Large intestine (tissue), 3 donors: ENCODE measurements at regions not wholly inside any gene's neighbourhood (a gene's known extent, or its start where the extent isn't known, plus 50 kb on each side); places are given as distances from the start of the nearest gene placed in this dataset.

Experiments used
- DNase-seq, 2 donors: peaks; one replicate each; pipeline versions ENCODE4 v3.0.0 to v3.0.0-alpha.2; 2013
- H3K27ac ChIP-seq: one replicate; pipeline ENCODE4 v1.5.1; 2013; ENCODE audit warnings: low read length
- H3K27me3 ChIP-seq: 2 replicates; pipeline ENCODE4 v1.6.1; 2013; ENCODE audit warnings: low read length; ENCODE audit not compliant: control insufficient read depth, insufficient read depth
- H3K36me3 ChIP-seq: 2 replicates; pipeline ENCODE4 v1.6.1; 2013; ENCODE audit warnings: low read length; ENCODE audit not compliant: control insufficient read depth, insufficient read depth
- H3K4me1 ChIP-seq: one replicate; pipeline ENCODE4 v1.6.1; 2013; ENCODE audit warnings: low read length; ENCODE audit not compliant: control insufficient read depth, insufficient read depth
- H3K4me3 ChIP-seq: one replicate; pipeline ENCODE4 v1.5.1; 2013; ENCODE audit warnings: low read length
- H3K9me3 ChIP-seq: one replicate; pipeline ENCODE4 v1.6.1; 2013; ENCODE audit warnings: mild to moderate bottlenecking, low read depth, low read length, moderate library complexity; ENCODE audit not compliant: control insufficient read depth
- WGBS: methylation state at CpG from one replicate; pipeline ENCODE4 v1.1.5; 2013; ENCODE audit warnings: low lambda C conversion rate; ENCODE audit not compliant: insufficient coverage; 5-methylcytosine and 5-hydroxymethylcytosine counted together

- peak; percentile 70 to 74 for DNase-seq
- no peaks in the 10 kb centered on the region for H3K27me3 ChIP-seq
- H3K4me1 ChIP-seq: peaks cover 15% of the 10 kb centered on the region
- H3K4me3 ChIP-seq: no peak overlapping the region
- H3K36me3 ChIP-seq: no peaks in the 10 kb centered on the region
- no peak overlapping the region for H3K27ac ChIP-seq
- no peaks in the 10 kb centered on the region for H3K9me3 ChIP-seq
- WGBS: 50% methylated on average over 2 of the region's 5 CpGs
These were observed 165.2 kb upstream of the UMPS start for GRCh38 chr3:124565013-124565412.

GRCh38 chr3:124565551-124565950 is 164.7 kb upstream of the UMPS start:
- Histone ChIP-seq H3K4me3 (no peak overlapping the region), H3K27me3 (no peaks in the 10 kb centered on the region), H3K9me3 (no peaks in the 10 kb centered on the region), H3K27ac (no peak overlapping the region), H3K4me1 (peaks cover 14% of the 10 kb centered on the region), H3K36me3 (no peaks in the 10 kb centered on the region)
- WGBS: 100% methylated on average over 1 of the region's 6 CpGs
- DNase-seq: no peak

GRCh38 chr3:124566701-124567100 is 163.6 kb upstream of the UMPS start:
- Histone ChIP-seq H3K4me3 (no peak overlapping the region), H3K4me1 (peaks cover 14% of the 10 kb centered on the region), H3K27me3 (no peaks in the 10 kb centered on the region), H3K36me3 (no peaks in the 10 kb centered on the region), H3K9me3 (no peaks in the 10 kb centered on the region), H3K27ac (no peak overlapping the region)
- DNase-seq: no peak
- no CpG with 5 or more reads among the region's 2 CpGs for WGBS

GRCh38 chr3:124567179-124567578 is 163.1 kb upstream of the UMPS start:
- no peaks in the 10 kb centered on the region for H3K27me3 ChIP-seq
- no peaks in the 10 kb centered on the region for H3K36me3 ChIP-seq
- H3K4me1 ChIP-seq: peaks cover 14% of the 10 kb centered on the region
- DNase-seq: no peak
- H3K27ac ChIP-seq: no peak overlapping the region
- no CpG with 5 or more reads among the region's 1 CpG for WGBS
- no peaks in the 10 kb centered on the region for H3K9me3 ChIP-seq
- H3K4me3 ChIP-seq: no peak overlapping the region

- no peak overlapping the region for H3K27ac ChIP-seq
- H3K36me3 ChIP-seq: no peaks in the 10 kb centered on the region
- WGBS: no CpG with 5 or more reads among the region's 1 CpG
- no peaks in the 10 kb centered on the region for H3K9me3 ChIP-seq
- no peaks in the 10 kb centered on the region for H3K27me3 ChIP-seq
- H3K4me3 ChIP-seq: no peak overlapping the region
- H3K4me1 ChIP-seq: peaks cover 3% of the 10 kb centered on the region
- DNase-seq: no peak
These were observed 160.5 kb upstream of the UMPS start for GRCh38 chr3:124569761-124570160.

GRCh38 chr3:124570232-124570631 is 160.0 kb upstream of the UMPS start:
- no peak overlapping the region for H3K27ac ChIP-seq
- no peak for DNase-seq
- H3K9me3 ChIP-seq: no peaks in the 10 kb centered on the region
- no peaks in the 10 kb centered on the region for H3K27me3 ChIP-seq
- no peaks in the 10 kb centered on the region for H3K36me3 ChIP-seq
- no CpG with 5 or more reads among the region's 2 CpGs for WGBS
- peaks cover 2% of the 10 kb centered on the region for H3K4me1 ChIP-seq
- H3K4me3 ChIP-seq: no peak overlapping the region

- no peak overlapping the region for H3K27ac ChIP-seq
- no peaks in the 10 kb centered on the region for H3K9me3 ChIP-seq
- 100% methylated on average over 3 of the region's 8 CpGs for WGBS
- no peaks in the 10 kb centered on the region for H3K36me3 ChIP-seq
- H3K27me3 ChIP-seq: no peaks in the 10 kb centered on the region
- no peak overlapping the region for H3K4me3 ChIP-seq
- H3K4me1 ChIP-seq: peaks cover 2% of the 10 kb centered on the region
- DNase-seq: no peak
These were observed 157.3 kb upstream of the UMPS start for GRCh38 chr3:124572851-124573405.

- Histone ChIP-seq H3K9me3 (no peaks in the 10 kb centered on the region), H3K27ac (no peak overlapping the region), H3K27me3 (no peaks in the 10 kb centered on the region), H3K36me3 (no peaks in the 10 kb centered on the region), H3K4me3 (no peak overlapping the region), H3K4me1 (peaks cover 2% of the 10 kb centered on the region)
- DNase-seq: no peak
- WGBS: no CpG with 5 or more reads among the region's 2 CpGs
These were observed 156.2 kb upstream of the UMPS start for GRCh38 chr3:124574012-124574411.

GRCh38 chr3:124576565-124577493 is 153.4 kb upstream of the UMPS start:
- peaks cover 2% of the 10 kb centered on the region for H3K4me1 ChIP-seq
- no peaks in the 10 kb centered on the region for H3K36me3 ChIP-seq
- no peak overlapping the region for H3K27ac ChIP-seq
- no peaks in the 10 kb centered on the region for H3K9me3 ChIP-seq
- no peaks in the 10 kb centered on the region for H3K27me3 ChIP-seq
- no peak overlapping the region for H3K4me3 ChIP-seq
- WGBS: no CpG with 5 or more reads among the region's 5 CpGs
- DNase-seq: no peak

GRCh38 chr3:124577494-124578167 is 152.6 kb upstream of the UMPS start:
- no peak for DNase-seq
- no CpG with 5 or more reads among the region's 1 CpG for WGBS
- Histone ChIP-seq H3K9me3 (no peaks in the 10 kb centered on the region), H3K27me3 (no peaks in the 10 kb centered on the region), H3K4me3 (no peak overlapping the region), H3K27ac (no peak overlapping the region), H3K36me3 (no peaks in the 10 kb centered on the region), H3K4me1 (peaks cover 2% of the 10 kb centered on the region)
